Trophoblast cell (in vitro differentiated cells and primary cell): ENCODE measurements at regions not wholly inside any gene's neighbourhood (a gene's known extent, or its start where the extent isn't known, plus 50 kb on each side); places are given as distances from the start of the nearest gene placed in this dataset.
"Not testable (repeated sequence)": the region's sequence is repeated elsewhere in the genome, so short reads cannot be mapped to it uniquely, and the experiment has no call there.

ENCODE experiments used
- DNase-seq, 2 donors: peaks; one replicate each; pipeline ENCODE4 v3.0.0-alpha.2; 2016
- H2AFZ ChIP-seq: 2 replicates; pipeline ENCODE4 v1.6.1; 2013; ENCODE audit warnings: low read length, moderate library complexity, mild to moderate bottlenecking; ENCODE audit not compliant: insufficient read depth, poor library complexity
- H2AK5ac ChIP-seq: 2 replicates; pipeline ENCODE4 v1.6.1; 2013; ENCODE audit warnings: mild to moderate bottlenecking, low read length
- H2BK120ac ChIP-seq: 2 replicates; pipeline ENCODE4 v1.6.1; 2013; ENCODE audit warnings: low read length, mild to moderate bottlenecking, moderate library complexity; ENCODE audit not compliant: insufficient read depth, poor library complexity
- H2BK12ac ChIP-seq: 2 replicates; pipeline ENCODE4 v1.6.1; 2013; ENCODE audit warnings: mild to moderate bottlenecking, low read length, moderate library complexity
- H2BK5ac ChIP-seq: 2 replicates; pipeline ENCODE4 v1.6.1; 2013; ENCODE audit warnings: low read length, low read depth, moderate library complexity, mild to moderate bottlenecking; ENCODE audit not compliant: poor library complexity
- H3K14ac ChIP-seq: 2 replicates; pipeline ENCODE4 v1.6.1; 2013; ENCODE audit warnings: mild to moderate bottlenecking, low read length
- H3K18ac ChIP-seq: 2 replicates; pipeline ENCODE4 v1.6.1; 2013; ENCODE audit warnings: mild to moderate bottlenecking, low read length
- H3K23ac ChIP-seq: 2 replicates; pipeline ENCODE4 v1.6.1; 2013; ENCODE audit warnings: low read length
- H3K27ac ChIP-seq: 2 replicates; pipeline ENCODE4 v1.5.1; 2013; ENCODE audit warnings: low read depth, mild to moderate bottlenecking, inconsistent platforms, low read length, moderate library complexity
- H3K27me3 ChIP-seq: 2 replicates; pipeline ENCODE4 v1.6.1; 2013; ENCODE audit warnings: inconsistent platforms, mild to moderate bottlenecking, low read length, moderate library complexity; ENCODE audit not compliant: insufficient read depth
- H3K36me3 ChIP-seq, 2 experiments: 1 replicate in 1 of 2; 2 replicates in 1 of 2; pipeline ENCODE4 v1.6.1; 2013; ENCODE audit warnings: low read length in 2 of 2, mild to moderate bottlenecking in 2 of 2, moderate library complexity in 1 of 2; ENCODE audit not compliant: insufficient read depth in 2 of 2, control insufficient read depth in 1 of 2
- H3K4ac ChIP-seq: 2 replicates; pipeline ENCODE4 v1.6.1; 2013; ENCODE audit warnings: low read depth, mild to moderate bottlenecking, low read length, moderate library complexity
- H3K4me1 ChIP-seq, 2 experiments: 1 replicate in 1 of 2; 2 replicates in 1 of 2; pipeline ENCODE4 v1.6.1; 2013; ENCODE audit warnings: low read length in 2 of 2, mild to moderate bottlenecking in 2 of 2, moderate library complexity in 1 of 2; ENCODE audit not compliant: insufficient read depth in 2 of 2, control insufficient read depth in 1 of 2
- H3K4me2 ChIP-seq: 2 replicates; pipeline ENCODE4 v1.6.1; 2013; ENCODE audit warnings: inconsistent platforms, mild to moderate bottlenecking, low read length, moderate library complexity
- H3K4me3 ChIP-seq: 2 replicates; pipeline ENCODE4 v1.5.1; 2013; ENCODE audit warnings: mild to moderate bottlenecking, low read depth, low read length, inconsistent platforms
- H3K79me1 ChIP-seq: one replicate; pipeline ENCODE4 v1.6.1; 2013; ENCODE audit warnings: low read length
- H3K79me2 ChIP-seq: 2 replicates; pipeline ENCODE4 v1.6.1; 2013; ENCODE audit warnings: low read length, mild to moderate bottlenecking; ENCODE audit not compliant: control insufficient read depth, insufficient read depth, poor library complexity
- H3K9ac ChIP-seq: 2 replicates; pipeline ENCODE4 v1.6.1; 2013; ENCODE audit warnings: mild to moderate bottlenecking, low read length
- H3K9me3 ChIP-seq: 2 replicates; pipeline ENCODE4 v1.6.1; 2013; ENCODE audit warnings: low read depth, mild to moderate bottlenecking, control low read depth, inconsistent platforms, low read length; ENCODE audit not compliant: insufficient read depth
- H4K12ac ChIP-seq: 2 replicates; pipeline ENCODE4 v1.6.1; 2013; ENCODE audit warnings: low read depth, mild to moderate bottlenecking, low read length, moderate library complexity
- H4K8ac ChIP-seq: 2 replicates; pipeline ENCODE4 v1.6.1; 2013; ENCODE audit warnings: low read depth, mild to moderate bottlenecking, low read length, moderate library complexity
- H4K91ac ChIP-seq: one replicate; pipeline ENCODE4 v1.6.1; 2013; ENCODE audit warnings: low read depth, mild to moderate bottlenecking, low read length, moderate library complexity
- WGBS: extraction: QIAGEN DNeasy Blood & Tissue Kit; methylation state at CpG from one replicate; pipeline ENCODE4 v1.1.7; 2013; ENCODE audit warnings: missing lambda C conversion rate; ENCODE audit not compliant: insufficient read length, insufficient coverage; ENCODE audit errors: extremely low coverage; 5-methylcytosine and 5-hydroxymethylcytosine counted together

GRCh38 chr19:28539759-28540158, 673.2 kb downstream of the UQCRFS1 start:
- Histone ChIP-seq H4K8ac (no peak overlapping the region), H2BK5ac (no peak overlapping the region), H3K9ac (no peak overlapping the region), H3K27me3 (no peaks in the 10 kb centered on the region), H3K27ac (no peak overlapping the region), H3K4me2 (no peak overlapping the region), H3K4me1 (no peaks in the 10 kb centered on the region), H3K36me3 (no peaks in the 10 kb centered on the region), H2AFZ (no peak overlapping the region), H3K79me2 (no peaks in the 10 kb centered on the region), H2AK5ac (no peak overlapping the region), H3K79me1 (no peaks in the 10 kb centered on the region), H3K4me3 (no peak overlapping the region), H3K9me3 (peaks cover 2% of the 10 kb centered on the region), H3K4ac (no peak overlapping the region), H2BK12ac (no peak overlapping the region), H3K23ac (no peak overlapping the region), H2BK120ac (no peak overlapping the region), H3K18ac (no peak overlapping the region), H3K14ac (no peak overlapping the region), H4K91ac (no peak overlapping the region), H4K12ac (no peak overlapping the region)
- no peak for DNase-seq

DNA sequence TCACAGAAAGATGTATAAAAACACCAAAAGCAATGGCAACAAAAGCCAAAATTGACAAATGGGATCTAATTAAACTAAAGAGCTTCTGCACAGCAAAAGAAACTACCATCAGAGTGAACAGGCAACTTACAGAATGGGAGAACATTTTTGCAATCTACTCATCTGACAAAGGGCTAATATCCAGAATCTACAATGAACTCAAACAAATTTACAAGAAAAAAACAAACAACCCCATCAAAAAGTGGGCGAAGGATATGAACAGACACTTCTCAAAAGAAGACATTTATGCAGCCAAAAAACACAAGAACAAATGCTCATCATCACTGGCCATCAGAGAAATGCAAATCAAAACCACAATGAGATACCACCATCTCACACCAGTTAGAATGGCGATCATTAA, 674.4 kb downstream of the UQCRFS1 start:
- H3K18ac ChIP-seq, H2BK120ac ChIP-seq, H3K27me3 ChIP-seq, H3K23ac ChIP-seq, H4K12ac ChIP-seq, H4K91ac ChIP-seq, H2AFZ ChIP-seq, H3K4me3 ChIP-seq, H3K9ac ChIP-seq, H3K36me3 ChIP-seq, H3K27ac ChIP-seq, H2BK5ac ChIP-seq, H3K4me1 ChIP-seq, H4K8ac ChIP-seq, H3K4ac ChIP-seq, DNase-seq, H2AK5ac ChIP-seq, H3K79me1 ChIP-seq, H3K4me2 ChIP-seq, H3K14ac ChIP-seq, H3K9me3 ChIP-seq, H2BK12ac ChIP-seq, H3K79me2 ChIP-seq: not testable (repeated sequence)
- no CpG with 5 or more reads among the region's 2 CpGs for WGBS

GRCh38 chr19:28537896-28538295, 675.1 kb downstream of the UQCRFS1 start:
- H2BK120ac ChIP-seq, result no peak overlapping the region
- no peaks in the 10 kb centered on the region for H3K4me1 ChIP-seq
- DNase-seq, result no peak
- H3K9me3 ChIP-seq, result peaks cover under 1% of the 10 kb centered on the region
- no peaks in the 10 kb centered on the region for H3K27me3 ChIP-seq
- H3K27ac ChIP-seq, result no peak overlapping the region
- no peak overlapping the region for H3K14ac ChIP-seq
- no peak overlapping the region for H2BK12ac ChIP-seq
- no peak overlapping the region for H4K8ac ChIP-seq
- H3K4me3 ChIP-seq, result no peak overlapping the region
- no peak overlapping the region for H2AFZ ChIP-seq
- no peak overlapping the region for H4K91ac ChIP-seq
- H3K9ac ChIP-seq, result no peak overlapping the region
- H2BK5ac ChIP-seq, result no peak overlapping the region
- H3K4me2 ChIP-seq, result no peak overlapping the region
- no peak overlapping the region for H3K23ac ChIP-seq
- no CpG with 5 or more reads among the region's 2 CpGs for WGBS
- no peak overlapping the region for H3K4ac ChIP-seq
- no peaks in the 10 kb centered on the region for H3K36me3 ChIP-seq
- H3K18ac ChIP-seq, result no peak overlapping the region
- H2AK5ac ChIP-seq, result no peak overlapping the region
- no peak overlapping the region for H4K12ac ChIP-seq
- no peaks in the 10 kb centered on the region for H3K79me1 ChIP-seq
- H3K79me2 ChIP-seq, result no peaks in the 10 kb centered on the region

- Histone ChIP-seq H3K79me2 (no peaks in the 10 kb centered on the region), H2BK120ac (no peak overlapping the region), H3K27me3 (no peaks in the 10 kb centered on the region), H2BK5ac (no peak overlapping the region), H3K9ac (no peak overlapping the region), H3K4ac (no peak overlapping the region), H3K9me3 (no peaks in the 10 kb centered on the region), H3K4me2 (no peak overlapping the region), H4K91ac (no peak overlapping the region), H3K23ac (no peak overlapping the region), H4K12ac (no peak overlapping the region), H3K18ac (no peak overlapping the region), H4K8ac (no peak overlapping the region), H2AK5ac (no peak overlapping the region), H3K14ac (no peak overlapping the region), H3K27ac (no peak overlapping the region), H2AFZ (no peak overlapping the region), H3K79me1 (no peaks in the 10 kb centered on the region), H3K36me3 (no peaks in the 10 kb centered on the region), H3K4me3 (no peak overlapping the region), H3K4me1 (no peaks in the 10 kb centered on the region), H2BK12ac (no peak overlapping the region)
- DNase-seq, result no peak
- WGBS, result no CpG with 5 or more reads among the region's 2 CpGs
These were observed 675.9 kb downstream of the UQCRFS1 start for GRCh38 chr19:28537079-28537478.
